CD4-positive, alpha-beta T cell treated with Interleukin-4 for 1 hour (primary cell): ENCODE measurements at regions not wholly inside any gene's neighbourhood (a gene's known extent, or its start where the extent isn't known, plus 50 kb on each side); places are given as distances from the start of the nearest gene placed in this dataset.
"Not testable (repeated sequence)": the region's sequence is repeated elsewhere in the genome, so short reads cannot be mapped to it uniquely, and the experiment has no call there.

ENCODE experiments used
- DNase-seq, 2 donors: peaks; one replicate each; pipeline ENCODE4 v3.0.0-alpha.2; 2020 to 2022

GRCh38 chr12:131381716-131382430, 329.0 kb upstream of the SFSWAP start:
- no peak for DNase-seq

DNA sequence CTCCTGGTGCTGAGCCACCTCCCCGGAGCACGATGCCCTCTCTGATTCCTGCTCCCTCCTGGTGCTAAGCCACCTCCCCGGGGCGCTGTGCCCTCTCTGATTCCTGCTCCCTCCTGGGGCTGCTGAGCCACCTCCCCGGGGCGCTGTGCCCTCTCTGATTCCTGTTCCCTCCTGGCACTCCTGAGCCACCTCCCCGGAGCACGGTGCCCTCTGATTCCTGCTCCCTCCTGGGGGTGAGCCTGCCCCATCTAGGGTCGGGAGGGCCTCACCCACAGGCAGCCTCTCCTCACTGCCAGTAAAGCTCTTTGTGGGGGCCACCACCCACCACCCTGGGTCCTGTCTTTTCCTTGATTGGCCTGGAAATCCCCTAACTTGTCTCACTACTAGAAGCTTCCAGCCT, 327.6 kb upstream of the SFSWAP start:
- no peak for DNase-seq

- no peak for DNase-seq
Measured at GRCh38 chr12:131383741-131384543, 326.9 kb upstream of the SFSWAP start.

- no peak for DNase-seq
Measured at GRCh38 chr12:131384544-131384855, 326.4 kb upstream of the SFSWAP start.

DNA sequence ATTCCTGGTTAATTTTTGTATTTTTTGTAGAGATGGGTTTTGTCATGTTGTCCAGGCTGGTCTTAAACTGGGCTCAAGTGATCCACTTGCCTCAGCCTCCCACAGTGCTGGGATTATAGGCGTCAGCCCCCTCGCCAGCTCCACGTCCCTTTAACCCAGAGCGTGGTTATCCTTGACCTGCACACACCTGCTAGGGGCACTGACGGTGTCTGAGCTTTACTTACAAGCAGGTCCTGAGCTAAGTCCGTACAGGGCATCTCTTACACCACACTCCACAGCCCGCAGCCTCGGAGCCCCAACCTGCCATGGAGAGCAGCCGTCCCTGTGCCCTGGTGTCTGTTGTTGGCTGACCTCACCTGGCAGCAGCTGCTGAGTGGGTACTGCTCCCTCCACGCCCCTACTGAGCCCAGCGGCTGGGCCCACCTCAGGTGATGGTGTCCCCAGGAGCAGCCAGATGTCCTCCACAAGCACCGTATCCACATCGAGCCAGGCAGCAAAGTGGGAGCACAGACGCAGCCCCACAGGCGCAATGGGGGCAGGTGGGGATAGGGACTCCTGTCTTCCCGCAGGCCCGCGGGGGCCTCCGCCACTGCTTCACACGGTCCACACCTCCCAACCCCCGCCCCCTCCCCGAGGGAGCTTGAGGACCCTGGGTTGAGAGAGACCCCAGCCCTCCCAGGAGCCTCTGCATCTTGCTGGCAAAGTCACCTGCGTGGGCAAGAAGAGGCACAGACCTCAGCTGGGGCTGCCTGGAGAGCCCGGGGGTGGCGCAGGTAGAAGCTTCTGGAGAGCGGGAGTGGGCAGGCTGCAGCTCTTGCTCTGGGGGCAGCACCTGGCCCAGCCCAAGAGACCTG, 325.4 kb upstream of the SFSWAP start:
- no peak for DNase-seq

GRCh38 chr12:131386167-131386521, 324.7 kb upstream of the SFSWAP start:
- no peak for DNase-seq

DNA sequence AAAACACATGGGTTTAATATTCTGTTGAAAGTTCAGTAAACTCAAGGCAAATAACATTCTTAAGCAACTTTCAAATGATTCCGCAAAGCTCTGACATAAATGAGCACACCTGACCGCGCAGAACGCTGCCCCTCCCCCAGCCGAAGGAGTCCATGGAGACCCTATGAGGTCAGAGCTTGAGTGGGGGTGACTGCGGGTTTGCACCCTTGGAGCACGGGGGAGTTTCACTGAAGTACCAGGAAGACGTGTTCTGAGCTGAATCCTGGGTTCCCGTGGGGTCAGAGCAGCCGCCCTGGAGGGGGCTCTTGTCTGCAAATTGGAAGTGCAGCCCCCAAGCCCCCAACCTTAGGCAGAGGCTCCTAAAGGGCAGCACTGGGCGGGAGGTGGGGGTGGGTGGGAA, 324.1 kb upstream of the SFSWAP start:
- no peak for DNase-seq

DNA sequence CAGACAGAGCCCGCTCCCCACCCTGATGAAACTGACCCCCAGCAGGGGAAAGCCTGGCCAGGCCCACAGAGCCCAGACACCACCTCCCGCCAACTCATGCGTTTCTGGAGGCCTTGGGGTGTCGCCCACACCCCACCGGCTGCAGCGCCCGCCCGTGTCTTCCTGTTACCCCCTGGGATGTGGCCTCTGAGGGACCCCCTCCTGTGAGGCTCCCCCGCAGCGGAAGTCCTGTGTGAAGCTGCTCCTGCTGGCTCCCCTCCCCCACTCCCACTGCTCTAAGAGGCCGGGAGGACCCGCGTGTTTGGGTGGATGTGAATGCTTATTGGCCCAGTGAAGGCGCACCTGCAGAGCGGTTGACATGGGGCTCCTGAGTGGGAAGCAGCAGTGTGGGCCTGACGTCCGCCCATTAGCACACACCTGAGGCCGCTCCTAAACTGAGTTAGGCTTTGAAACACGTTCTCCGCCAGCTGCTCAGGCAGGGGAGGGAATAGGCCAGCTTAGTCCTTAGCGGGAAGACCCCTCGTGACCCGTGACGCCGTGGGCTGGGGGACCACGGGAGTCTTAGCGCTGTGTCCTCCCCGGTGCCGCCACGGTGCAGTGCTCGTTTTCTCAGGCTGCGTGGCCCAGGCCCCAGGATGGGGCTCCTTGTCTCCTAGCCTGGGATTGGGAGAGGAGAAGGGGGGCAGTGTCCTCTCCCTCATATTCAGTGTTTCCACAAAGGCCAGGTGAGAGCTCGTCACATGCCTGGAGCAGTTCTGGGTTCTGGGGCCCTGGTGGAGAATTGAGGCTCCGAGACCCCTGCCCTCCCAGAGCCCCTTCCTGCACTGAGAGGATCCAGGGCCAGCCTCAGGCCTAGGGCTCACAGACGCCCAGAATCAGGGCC, 323.4 kb upstream of the SFSWAP start:
- DNase-seq, result no peak

DNA sequence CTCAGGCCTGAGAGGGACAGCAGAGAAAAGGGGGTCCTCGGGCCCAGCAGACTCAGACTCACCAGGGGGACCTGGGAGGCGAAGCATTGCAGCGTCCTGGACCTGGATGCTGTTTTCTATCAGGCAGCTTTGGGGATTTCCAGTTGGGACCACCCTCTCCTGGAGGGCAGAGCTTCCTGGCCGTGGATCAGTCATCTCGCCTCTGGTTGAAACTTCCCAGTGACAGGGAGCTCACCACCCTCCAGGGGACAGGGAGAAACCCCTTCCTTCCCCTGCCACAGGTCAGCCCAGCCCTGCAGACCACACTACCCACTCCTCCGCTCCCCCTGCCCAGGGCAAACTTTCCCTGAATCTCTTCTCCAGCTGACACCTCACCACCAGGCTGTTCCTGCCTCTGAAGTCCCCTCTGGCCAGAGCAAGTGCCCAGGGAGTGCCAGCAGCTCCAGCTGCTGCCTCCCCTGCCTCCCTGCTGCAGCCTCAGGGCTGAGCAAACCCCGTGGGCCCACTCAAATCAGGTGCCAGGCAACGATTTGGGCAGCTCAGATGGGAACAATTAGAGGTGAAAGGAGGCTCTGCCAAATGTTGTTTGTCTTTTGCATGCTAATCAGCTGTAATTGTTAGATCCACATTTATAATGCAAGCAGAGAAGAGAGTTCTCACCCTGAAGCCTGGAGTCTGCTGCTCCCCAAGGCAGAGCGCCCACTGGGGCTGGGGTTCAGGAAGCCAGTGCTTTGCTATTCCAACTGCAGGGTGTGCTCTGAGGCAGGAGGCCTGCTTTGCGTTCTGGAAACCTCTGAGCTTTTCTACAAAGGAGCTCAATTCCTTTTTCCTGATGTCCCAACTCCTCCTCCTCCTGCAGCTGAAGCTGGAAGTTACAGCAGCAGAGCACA, 322.5 kb upstream of the SFSWAP start:
- not testable (repeated sequence) for DNase-seq

GRCh38 chr12:131389054-131390013, 321.6 kb upstream of the SFSWAP start:
- DNase-seq, result no peak

DNA sequence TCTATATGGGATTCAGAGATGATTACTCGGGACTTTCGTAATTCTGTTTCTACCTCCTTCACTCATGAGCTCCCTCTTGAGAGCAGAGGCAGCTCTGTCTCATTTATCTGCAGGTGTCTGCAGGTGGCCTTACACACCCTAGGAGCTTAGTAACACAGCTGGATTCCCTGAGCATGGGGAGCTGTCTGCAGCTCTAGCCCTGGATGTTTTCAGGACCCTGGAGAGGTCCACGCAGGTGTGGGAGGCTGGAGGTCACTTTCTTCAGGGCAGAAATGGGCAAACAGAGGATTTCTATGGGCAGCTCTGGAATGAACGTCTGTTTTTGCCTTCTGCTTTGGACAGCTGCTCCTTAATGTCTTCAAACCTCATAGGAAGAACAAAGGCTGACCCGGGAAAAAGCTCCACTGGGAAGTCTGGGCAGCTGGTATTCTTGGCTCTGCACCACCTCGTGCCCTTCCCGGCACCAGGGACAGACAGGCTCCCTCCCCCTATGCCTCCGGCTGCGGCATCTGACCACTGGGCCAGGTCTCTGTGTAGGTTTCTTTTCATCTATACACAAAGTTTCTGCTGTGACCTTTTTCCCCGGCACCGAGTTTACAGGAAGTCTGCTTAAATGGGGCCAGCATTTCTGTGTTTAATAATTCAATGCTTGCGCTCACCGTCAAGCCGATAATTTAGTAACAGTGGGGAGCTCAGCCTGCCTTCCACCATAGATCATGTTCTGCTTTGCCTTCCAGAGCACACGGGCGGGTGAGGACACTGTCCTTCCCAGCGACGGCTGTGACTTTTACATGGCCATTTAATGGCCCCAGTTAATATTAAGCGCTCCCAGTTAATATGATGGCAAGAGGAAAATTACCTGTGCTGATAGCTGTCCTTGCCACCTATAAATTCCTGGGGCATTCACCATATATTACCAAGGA, 320.2 kb upstream of the SFSWAP start:
- no peak for DNase-seq

DNA sequence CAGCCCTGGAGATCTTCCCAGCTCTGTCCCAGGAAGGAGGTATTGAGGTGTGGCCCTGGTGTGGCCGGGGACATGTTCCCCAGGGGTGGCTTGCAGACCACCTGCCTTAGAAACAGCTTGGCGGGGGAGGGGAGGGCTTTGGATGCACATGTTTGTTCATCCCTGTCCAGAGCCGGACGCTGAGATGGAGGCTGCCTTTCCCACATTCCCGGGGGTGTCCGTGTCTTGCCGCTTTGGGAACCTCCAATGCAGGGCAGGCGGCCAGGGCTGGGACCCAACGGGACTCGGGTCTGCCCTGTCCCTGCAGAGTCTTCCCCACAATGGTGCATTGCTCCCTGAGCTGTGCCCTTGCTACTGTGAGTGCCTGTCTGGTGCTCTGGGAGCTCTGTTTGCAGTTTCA, 319.5 kb upstream of the SFSWAP start:
- DNase-seq, result no peak

DNA sequence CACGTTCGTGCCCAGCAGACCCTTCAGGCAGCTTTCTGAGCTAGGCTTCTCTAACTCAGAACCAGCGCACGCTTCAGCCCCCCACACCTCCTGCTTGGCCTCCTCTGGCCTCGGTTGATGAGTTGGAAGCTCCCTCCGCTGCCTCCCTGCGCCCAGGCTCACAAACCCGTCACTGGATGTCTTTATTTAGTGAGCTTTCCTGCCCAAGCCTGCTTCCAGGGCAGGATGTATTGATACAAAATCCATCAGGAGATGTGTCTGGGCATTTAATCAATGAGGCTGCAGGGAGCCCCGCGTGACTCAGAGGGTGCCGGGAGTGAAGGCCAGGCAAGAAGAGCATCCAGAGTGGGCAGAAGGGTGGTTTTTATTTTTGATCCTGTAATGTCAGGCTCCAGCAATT, 316.1 kb upstream of the SFSWAP start:
- DNase-seq, result not testable (repeated sequence)

GRCh38 chr12:131395209-131395684, 315.6 kb upstream of the SFSWAP start:
- DNase-seq, result not testable (repeated sequence)

- no peak for DNase-seq
Measured at GRCh38 chr12:131395971-131396573, 314.8 kb upstream of the SFSWAP start.

DNA sequence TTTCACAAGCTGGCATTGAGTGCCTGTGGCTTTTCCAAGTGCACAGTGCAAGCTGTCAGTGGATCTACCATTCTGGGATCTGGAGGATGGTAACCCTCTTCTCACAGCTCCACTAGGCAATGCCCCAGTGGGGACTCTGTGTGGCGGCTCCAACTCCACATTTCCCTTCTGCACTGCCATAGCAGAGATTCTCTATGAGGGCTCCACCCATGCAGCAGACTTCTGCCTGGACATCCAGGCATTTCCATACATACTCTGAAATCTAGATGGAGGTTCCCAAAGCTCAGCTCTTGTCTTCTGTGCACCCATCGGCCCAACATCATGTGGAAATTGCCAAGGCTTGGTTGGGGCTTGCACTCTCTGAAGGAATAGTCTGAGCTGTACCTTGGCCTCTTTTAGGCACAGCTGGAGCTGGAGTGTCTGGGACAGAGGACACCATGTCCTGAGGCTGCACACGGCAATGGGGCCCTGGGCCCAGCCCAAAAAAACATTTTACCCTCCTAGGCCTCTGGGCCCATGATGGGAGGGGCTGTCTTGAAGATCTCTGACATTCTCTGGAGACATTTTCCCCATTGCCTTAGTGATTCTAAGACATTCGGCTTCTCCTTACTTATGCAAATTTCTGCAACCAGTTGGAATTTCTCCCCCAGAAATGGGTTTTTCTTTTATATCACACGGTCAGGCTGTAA, 313.3 kb upstream of the SFSWAP start:
- DNase-seq, result no peak

- no peak for DNase-seq
Measured at GRCh38 chr12:131399000-131399399, 311.9 kb upstream of the SFSWAP start.
